Mammary epithelial cell (primary cell): ENCODE measurements at regions not wholly inside any gene's neighbourhood (a gene's known extent, or its start where the extent isn't known, plus 50 kb on each side); places are given as distances from the start of the nearest gene placed in this dataset.

Experiments used
- EZH2 ChIP-seq: IDR thresholded peaks from 2 replicates; pipeline ENCODE4 v1.6.1; 2012; ENCODE audit warnings: low read length, inconsistent platforms, borderline replicate concordance
- TF ChIP-seq, protein P1 (sequence below), 2 donors: IDR thresholded peaks in 1 of 2; conservative IDR thresholded peaks in 1 of 2; 2 replicates each; pipeline ENCODE4 v1.5.1; 2011 to 2012; ENCODE audit warnings: inconsistent platforms in 2 of 2, low read length in 2 of 2, mild to moderate bottlenecking in 2 of 2, control low read depth in 1 of 2, low read depth in 1 of 2; ENCODE audit not compliant: insufficient read depth in 1 of 2; ENCODE audit errors: extremely low read depth in 1 of 2

DNA sequence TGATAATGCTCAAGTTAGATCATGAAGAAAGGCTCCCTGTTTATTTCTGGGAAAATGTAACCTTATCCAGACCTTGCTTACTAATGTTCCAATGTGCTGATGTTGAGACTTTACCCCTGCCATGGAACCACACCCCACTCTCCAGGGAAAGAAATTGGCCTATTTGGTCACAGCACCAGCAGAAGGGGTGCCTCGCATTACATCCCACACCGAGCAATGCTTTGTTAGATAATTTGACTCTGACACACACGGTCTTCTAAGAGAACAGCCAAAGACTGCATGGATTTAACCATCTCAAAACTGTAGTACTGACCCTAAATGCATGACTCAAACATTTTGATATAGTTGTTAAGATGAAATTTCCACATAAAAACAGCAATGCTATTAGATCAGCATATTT is 152.1 kb upstream of the CCDC150 start:
- TF ChIP-seq, protein P1, sequence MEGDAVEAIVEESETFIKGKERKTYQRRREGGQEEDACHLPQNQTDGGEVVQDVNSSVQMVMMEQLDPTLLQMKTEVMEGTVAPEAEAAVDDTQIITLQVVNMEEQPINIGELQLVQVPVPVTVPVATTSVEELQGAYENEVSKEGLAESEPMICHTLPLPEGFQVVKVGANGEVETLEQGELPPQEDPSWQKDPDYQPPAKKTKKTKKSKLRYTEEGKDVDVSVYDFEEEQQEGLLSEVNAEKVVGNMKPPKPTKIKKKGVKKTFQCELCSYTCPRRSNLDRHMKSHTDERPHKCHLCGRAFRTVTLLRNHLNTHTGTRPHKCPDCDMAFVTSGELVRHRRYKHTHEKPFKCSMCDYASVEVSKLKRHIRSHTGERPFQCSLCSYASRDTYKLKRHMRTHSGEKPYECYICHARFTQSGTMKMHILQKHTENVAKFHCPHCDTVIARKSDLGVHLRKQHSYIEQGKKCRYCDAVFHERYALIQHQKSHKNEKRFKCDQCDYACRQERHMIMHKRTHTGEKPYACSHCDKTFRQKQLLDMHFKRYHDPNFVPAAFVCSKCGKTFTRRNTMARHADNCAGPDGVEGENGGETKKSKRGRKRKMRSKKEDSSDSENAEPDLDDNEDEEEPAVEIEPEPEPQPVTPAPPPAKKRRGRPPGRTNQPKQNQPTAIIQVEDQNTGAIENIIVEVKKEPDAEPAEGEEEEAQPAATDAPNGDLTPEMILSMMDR (conservative IDR thresholded peaks at IDR 0.05 in 1 of 2, IDR thresholded peaks at IDR 0.05 in 1 of 2; ENCODE audit: extremely low read depth in 1 of 2, insufficient read depth in 1 of 2, low read depth in 1 of 2, low read length in 2 of 2) = no peak
- TF ChIP-seq EZH2 = no peak
